ENCODE measurements at regions not wholly inside any gene's neighbourhood (a gene's known extent, or its start where the extent isn't known, plus 50 kb on each side); places are given as distances from the start of the nearest gene placed in this dataset.
A peak's percentile ranks its signal among the peaks of the same experiment; 100 is the strongest.

- DNase-seq (ENCODE audit: low read depth), result no peak
- no peak overlapping the region for H3K4me3 ChIP-seq (ENCODE audit: low read depth, low read length)
- TF ChIP-seq CTCF (IDR thresholded peaks at IDR 0.05; ENCODE audit: low read depth, low read length, missing control alignments), result peak; percentile 51
Measured at GRCh38 chr3:124078953-124079911, 87.3 kb upstream of the ROPN1 start.

- H3K4me3 ChIP-seq (ENCODE audit: low read depth, low read length), result no peak overlapping the region
- DNase-seq (ENCODE audit: low read depth), result no peak
- TF ChIP-seq CTCF (IDR thresholded peaks at IDR 0.05; ENCODE audit: low read depth, low read length, missing control alignments), result no peak
Measured at GRCh38 chr3:124079912-124080276, 88.0 kb upstream of the ROPN1 start.

- TF ChIP-seq CTCF (IDR thresholded peaks at IDR 0.05; ENCODE audit: low read depth, low read length, missing control alignments), result no peak
Measured at GRCh38 chr3:124082343-124082742, 90.4 kb upstream of the ROPN1 start.

GRCh38 chr3:124084022-124084881 lies 92.3 kb upstream of the ROPN1 start:
- no peak for DNase-seq (ENCODE audit: low read depth)
- no peak overlapping the region for H3K4me3 ChIP-seq (ENCODE audit: low read depth, low read length)
- TF ChIP-seq CTCF (IDR thresholded peaks at IDR 0.05; ENCODE audit: low read depth, low read length, missing control alignments), result no peak

More at GRCh38 chr3:124082343-124082742, 90.4 kb upstream of the ROPN1 start:
- no peak for DNase-seq (ENCODE audit: low read depth)
- no peak overlapping the region for H3K4me3 ChIP-seq (ENCODE audit: low read depth, low read length)

GRCh38 chr3:124088801-124089200 lies 96.9 kb upstream of the ROPN1 start:
- TF ChIP-seq CTCF (IDR thresholded peaks at IDR 0.05; ENCODE audit: low read depth, low read length, missing control alignments), result no peak
- no peak for DNase-seq (ENCODE audit: low read depth)
- H3K4me3 ChIP-seq (ENCODE audit: low read depth, low read length), result no peak overlapping the region

GRCh38 chr3:124089214-124089613 lies 97.3 kb upstream of the ROPN1 start:
- no peak for DNase-seq (ENCODE audit: low read depth)
- TF ChIP-seq CTCF (IDR thresholded peaks at IDR 0.05; ENCODE audit: low read depth, low read length, missing control alignments), result no peak
- no peak overlapping the region for H3K4me3 ChIP-seq (ENCODE audit: low read depth, low read length)

Measured in GM12864 (cell line).